Natural killer cell (primary cell): ENCODE measurements at regions not wholly inside any gene's neighbourhood (a gene's known extent, or its start where the extent isn't known, plus 50 kb on each side); places are given as distances from the start of the nearest gene placed in this dataset.

ENCODE experiments used
- ATAC-seq, 3 donors: fragments of 150-1000 bp in 2 of 3; fragments of 200-7000 bp in 1 of 3; cut with Tn5 transposase; 1 replicate in 1 of 3; 2 replicates in 2 of 3; pipeline ENCODE4 v1.10.0; 2021; ENCODE audit warnings: mild to moderate bottlenecking in 2 of 3, moderate library complexity in 2 of 3
- DNase-seq, 2 donors: peaks; one replicate each; pipeline versions ENCODE4 v3.0.0 to v3.0.0-alpha.2; 2013 to 2021; ENCODE audit warnings: mixed read lengths in 1 of 2
- H3K27ac ChIP-seq: one replicate; pipeline ENCODE4 v1.5.1; 2013; ENCODE audit warnings: mild to moderate bottlenecking, low read length
- H3K27me3 ChIP-seq: one replicate; pipeline ENCODE4 v1.6.1; 2013; ENCODE audit warnings: low read length; ENCODE audit not compliant: control insufficient read depth, insufficient read depth
- H3K36me3 ChIP-seq: one replicate; pipeline ENCODE4 v1.6.1; 2013; ENCODE audit warnings: low read length; ENCODE audit not compliant: control insufficient read depth, insufficient read depth
- H3K4me1 ChIP-seq: one replicate; pipeline ENCODE4 v1.6.1; 2013; ENCODE audit warnings: low read length; ENCODE audit not compliant: control insufficient read depth, insufficient read depth
- H3K4me3 ChIP-seq: one replicate; pipeline ENCODE4 v1.5.1; 2013; ENCODE audit warnings: low read length
- H3K9me3 ChIP-seq: one replicate; pipeline ENCODE4 v1.6.1; 2013; ENCODE audit warnings: low read length; ENCODE audit not compliant: control insufficient read depth, insufficient read depth
- H3K27ac Mint-ChIP-seq, 2 donors: one replicate each; pipeline ENCODE4 v1.8.0; 2022; ENCODE audit warnings: mild to moderate bottlenecking in 2 of 2, mixed read lengths in 2 of 2, moderate library complexity in 1 of 2
- H3K27me3 Mint-ChIP-seq, 2 donors: one replicate each; pipeline ENCODE4 v1.8.0; 2022; ENCODE audit warnings: low read depth in 2 of 2, mixed read lengths in 2 of 2
- H3K36me3 Mint-ChIP-seq: one replicate; pipeline ENCODE4 v1.8.0; 2022; ENCODE audit warnings: mixed read lengths
- H3K4me1 Mint-ChIP-seq, 2 donors: one replicate each; pipeline ENCODE4 v1.8.0; 2022; ENCODE audit warnings: mixed read lengths in 2 of 2
- H3K4me3 Mint-ChIP-seq: one replicate; pipeline ENCODE4 v1.8.0; 2022; ENCODE audit warnings: mild to moderate bottlenecking, moderate library complexity, mixed read lengths
- H3K9me3 Mint-ChIP-seq, 2 donors: one replicate each; pipeline ENCODE4 v1.8.0; 2022; ENCODE audit warnings: mixed read lengths in 2 of 2
- CTCF ChIP-seq: fragments of 200-600 bp; IDR thresholded peaks from one replicate; pipeline ENCODE4 v1.8.0; 2022; ENCODE audit warnings: antibody characterized with exemption
- WGBS: methylation state at CpG from one replicate; pipeline ENCODE4 v1.1.7; 2013; ENCODE audit warnings: missing lambda C conversion rate; ENCODE audit not compliant: insufficient coverage; 5-methylcytosine and 5-hydroxymethylcytosine counted together
- intact Hi-C: fragments of 100-400 bp; cut with micrococcal nuclease; formaldehyde crosslinking; loops from one replicate; pipeline ENCODE4 v1.14.2; 2022

- Histone ChIP-seq H3K4me3 (no peak overlapping the region), H3K36me3 (no peaks in the 10 kb centered on the region), H3K4me1 (no peaks in the 10 kb centered on the region), H3K9me3 (no peaks in the 10 kb centered on the region), H3K27me3 (no peaks in the 10 kb centered on the region), H3K27ac (no peak overlapping the region)
- TF ChIP-seq CTCF: no peak
- H3K27me3 Mint-ChIP-seq: no peaks in the 10 kb centered on the region
- H3K4me1 Mint-ChIP-seq: peaks cover 0 to 1% of the 10 kb centered on the region in 2 donors
- no peaks in the 10 kb centered on the region for H3K36me3 Mint-ChIP-seq
- intact Hi-C loops: no loop called here
- ATAC-seq (no peak), DNase-seq (no peak)
- no peak overlapping the region for H3K27ac Mint-ChIP-seq
- no peaks in the 10 kb centered on the region for H3K9me3 Mint-ChIP-seq
- no peak overlapping the region for H3K4me3 Mint-ChIP-seq
- WGBS: 79% methylated on average over 11 of the region's 11 CpGs
Measured at GRCh38 chr2:16050908-16051489, 110.6 kb downstream of the MYCN start.

- Mint-ChIP-seq H3K9me3 (no peaks in the 10 kb centered on the region), H3K36me3 (no peaks in the 10 kb centered on the region), H3K4me3 (no peak overlapping the region), H3K27ac (no peak overlapping the region), H3K4me1 (no peaks in the 10 kb centered on the region), H3K27me3 (no peaks in the 10 kb centered on the region)
- no peaks in the 10 kb centered on the region for H3K4me1 ChIP-seq
- TF ChIP-seq CTCF: no peak
- no peaks in the 10 kb centered on the region for H3K36me3 ChIP-seq
- H3K4me3 ChIP-seq: no peak overlapping the region
- ATAC-seq: no peak
- no peaks in the 10 kb centered on the region for H3K9me3 ChIP-seq
- 89% methylated on average over 12 of the region's 12 CpGs for WGBS
- H3K27me3 ChIP-seq: no peaks in the 10 kb centered on the region
- intact Hi-C loops: no loop called here
- no peak for DNase-seq
- H3K27ac ChIP-seq: no peak overlapping the region
Measured at GRCh38 chr2:16050261-16050907, 110.0 kb downstream of the MYCN start.

- WGBS: 97% methylated on average over 3 of the region's 7 CpGs
- Histone ChIP-seq H3K36me3 (no peaks in the 10 kb centered on the region), H3K4me1 (no peaks in the 10 kb centered on the region), H3K27ac (no peak overlapping the region), H3K27me3 (no peaks in the 10 kb centered on the region), H3K4me3 (no peak overlapping the region), H3K9me3 (no peaks in the 10 kb centered on the region)
- H3K4me3 Mint-ChIP-seq: no peak overlapping the region
- no peaks in the 10 kb centered on the region for H3K4me1 Mint-ChIP-seq
- no peaks in the 10 kb centered on the region for H3K36me3 Mint-ChIP-seq
- DNase-seq: no peak
- TF ChIP-seq CTCF: no peak
- H3K27ac Mint-ChIP-seq: no peak overlapping the region
- no peaks in the 10 kb centered on the region for H3K27me3 Mint-ChIP-seq
- intact Hi-C loops: no loop called here
- ATAC-seq: no peak
- H3K9me3 Mint-ChIP-seq: no peaks in the 10 kb centered on the region
Measured at GRCh38 chr2:16049406-16049805, 109.1 kb downstream of the MYCN start.

- Mint-ChIP-seq H3K4me1 (no peaks in the 10 kb centered on the region), H3K4me3 (no peak overlapping the region), H3K36me3 (no peaks in the 10 kb centered on the region), H3K27me3 (no peaks in the 10 kb centered on the region), H3K27ac (no peak overlapping the region), H3K9me3 (no peaks in the 10 kb centered on the region)
- H3K36me3 ChIP-seq: no peaks in the 10 kb centered on the region
- ATAC-seq: no peak
- no peak for TF ChIP-seq CTCF
- intact Hi-C loops: no loop called here
- DNase-seq: no peak
- H3K27me3 ChIP-seq: no peaks in the 10 kb centered on the region
- no peaks in the 10 kb centered on the region for H3K9me3 ChIP-seq
- no peaks in the 10 kb centered on the region for H3K4me1 ChIP-seq
- 90% methylated on average over 3 of the region's 4 CpGs for WGBS
- H3K27ac ChIP-seq: no peak overlapping the region
- no peak overlapping the region for H3K4me3 ChIP-seq
Measured at GRCh38 chr2:16048466-16048865, 108.1 kb downstream of the MYCN start.
